Ammon's horn (tissue), 1 donor: ENCODE measurements at regions not wholly inside any gene's neighbourhood (a gene's known extent, or its start where the extent isn't known, plus 50 kb on each side); places are given as distances from the start of the nearest gene placed in this dataset.
"Not testable (repeated sequence)": the region's sequence is repeated elsewhere in the genome, so short reads cannot be mapped to it uniquely, and the experiment has no call there.

Source experiments
- DNase-seq: peaks from one replicate; pipeline ENCODE4 v3.0.0-alpha.2; 2016; ENCODE audit warnings: low spot score

DNA sequence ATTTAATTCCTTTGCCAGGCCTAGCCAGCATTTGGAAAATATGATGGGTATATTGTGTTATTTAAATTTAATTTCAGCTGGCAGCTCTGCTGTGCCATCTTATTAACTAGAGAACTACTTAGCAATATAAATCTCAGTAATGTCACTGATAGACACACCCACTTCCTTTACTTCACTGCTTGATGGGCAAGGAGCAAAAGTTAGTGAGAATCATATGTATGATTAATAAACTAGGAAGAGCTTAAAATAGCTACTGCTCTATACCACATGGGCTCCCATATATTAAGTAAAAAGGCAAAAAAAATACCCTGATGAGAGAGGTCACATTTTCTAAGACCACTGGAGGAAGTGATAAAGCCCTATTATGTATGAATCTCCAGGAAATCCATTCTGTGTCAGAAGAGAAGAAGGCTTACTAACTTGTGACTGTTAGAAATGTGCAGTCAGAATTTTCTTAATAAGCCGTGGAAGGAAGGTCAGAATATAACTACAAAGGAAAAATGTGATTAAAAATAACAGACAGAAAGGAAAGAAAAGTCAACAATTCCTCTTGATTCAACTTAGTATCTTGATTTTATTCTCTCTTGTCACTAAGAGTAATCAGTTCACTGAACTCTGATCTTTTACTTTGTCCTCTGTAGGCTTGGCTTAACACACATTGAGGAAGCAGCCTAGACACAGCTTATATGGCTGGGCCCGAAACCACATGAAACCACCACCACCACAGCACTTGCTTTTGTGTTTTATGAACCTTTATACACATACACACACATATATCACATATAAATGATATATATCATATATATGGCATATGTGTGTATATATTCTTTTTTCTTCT, 1233.9 kb upstream of the ALCAM start:
- DNase-seq, result no peak

DNA sequence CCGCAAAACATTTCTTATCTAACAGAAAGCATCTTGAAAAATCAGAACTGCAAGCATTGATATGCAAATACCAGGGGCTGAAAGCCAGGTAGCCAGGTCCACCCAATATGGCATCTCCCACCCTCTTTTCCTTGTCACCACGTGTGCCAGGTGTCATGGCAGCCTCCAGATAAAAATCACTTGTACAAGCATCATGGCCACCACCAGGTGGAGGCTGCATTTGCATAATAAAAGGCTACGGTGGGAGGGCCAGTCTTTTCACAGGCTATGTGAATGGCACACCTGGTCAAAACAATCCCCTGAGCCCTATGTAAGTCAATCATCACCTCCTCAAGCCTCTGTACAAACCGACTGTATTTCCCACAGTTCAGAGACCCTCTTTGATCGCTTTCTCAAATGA, 1233.1 kb upstream of the ALCAM start:
- no peak for DNase-seq

DNA sequence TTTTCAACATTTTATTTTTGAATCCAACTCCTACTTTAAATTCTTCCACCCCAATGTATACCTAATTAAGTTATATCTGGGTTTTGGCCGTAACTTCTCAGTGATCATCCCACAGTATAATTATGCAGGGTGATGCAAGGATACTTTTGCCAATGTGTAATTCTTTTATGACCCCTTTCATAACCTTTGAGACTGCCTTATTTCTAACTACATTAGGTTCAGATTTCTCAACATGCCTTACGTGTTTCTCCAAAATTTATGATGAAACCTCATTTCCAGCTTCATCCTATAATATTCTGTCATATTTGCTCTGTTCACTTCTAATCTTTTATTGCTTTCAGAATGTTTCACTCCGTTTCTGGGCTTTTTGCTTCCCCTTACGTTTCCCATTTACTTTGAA, 1229.6 kb upstream of the ALCAM start:
- DNase-seq, result no peak

DNA sequence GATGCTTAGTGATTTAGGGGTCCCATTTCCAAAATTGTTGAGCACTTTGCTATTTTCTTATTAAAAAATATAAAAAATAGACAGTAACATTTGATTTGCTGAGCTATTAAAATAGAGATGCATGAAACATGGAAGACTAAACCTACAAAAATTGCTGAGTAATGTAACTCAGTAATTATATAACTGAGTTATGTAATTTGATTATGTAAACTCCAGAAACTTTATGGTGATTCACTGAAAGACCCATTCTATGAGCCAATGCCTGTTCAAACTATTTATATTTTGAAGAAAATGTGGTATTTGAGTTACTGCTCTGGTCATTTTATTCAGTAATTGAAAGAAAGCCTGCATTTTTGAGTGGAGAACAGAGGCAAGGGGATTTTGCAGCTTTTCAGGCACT, 1221.5 kb upstream of the ALCAM start:
- DNase-seq, result no peak

DNA sequence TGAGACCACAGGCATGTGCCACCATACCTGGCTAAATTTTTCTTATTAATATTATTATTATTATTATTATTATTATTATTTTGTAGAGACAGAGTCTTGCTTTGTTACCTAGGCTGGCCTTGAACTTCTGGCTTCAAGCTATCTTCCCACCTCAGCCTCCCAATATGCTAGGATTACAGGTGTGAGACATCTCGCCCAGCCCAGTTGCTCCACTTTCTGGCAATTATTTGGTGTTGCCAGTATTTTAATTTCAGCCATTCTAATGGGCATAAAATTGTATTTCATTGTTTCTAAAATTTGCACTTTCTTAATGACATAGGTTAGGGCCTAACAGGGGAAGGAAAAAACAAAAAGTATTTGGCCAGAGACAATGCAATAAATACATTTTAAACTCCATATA, 1217.6 kb upstream of the ALCAM start:
- no peak for DNase-seq

DNA sequence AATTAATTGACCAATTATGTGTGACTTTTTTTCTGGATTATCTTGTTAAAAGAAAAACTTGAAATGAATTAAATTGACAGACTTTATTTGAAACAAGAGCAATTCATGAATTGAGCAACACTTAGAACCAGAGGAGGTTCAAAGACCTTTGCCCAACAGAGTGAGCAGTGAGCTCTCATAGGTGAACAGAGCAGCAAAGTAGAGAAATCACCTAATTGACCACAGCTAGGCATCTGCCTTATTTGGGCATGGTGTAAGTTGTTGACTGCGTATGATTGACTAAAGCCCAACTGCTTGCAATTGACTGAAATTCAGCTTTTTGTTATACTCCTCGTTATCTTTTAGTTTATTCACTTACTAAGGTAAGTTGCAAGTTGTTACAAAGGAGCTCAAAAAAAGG, 1216.0 kb upstream of the ALCAM start:
- no peak for DNase-seq

DNA sequence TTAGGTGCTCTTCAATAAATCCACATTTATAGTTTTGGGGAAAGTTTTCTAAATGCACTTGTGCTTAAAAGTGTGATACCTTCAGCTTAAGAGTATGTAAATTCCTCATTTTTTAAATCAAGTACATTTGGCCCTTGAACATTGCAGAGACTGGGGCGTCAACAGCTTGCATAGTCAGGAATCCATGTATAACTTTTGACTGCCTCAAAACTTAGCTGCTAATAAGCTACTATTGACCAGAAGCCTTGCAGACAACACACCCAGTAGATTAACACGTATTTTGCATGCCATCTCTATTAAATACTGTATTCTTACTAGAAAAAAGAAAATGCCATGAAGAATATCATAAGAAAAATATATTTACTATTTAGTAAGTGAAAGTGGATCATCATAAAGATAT, 1211.8 kb upstream of the ALCAM start:
- no peak for DNase-seq

DNA sequence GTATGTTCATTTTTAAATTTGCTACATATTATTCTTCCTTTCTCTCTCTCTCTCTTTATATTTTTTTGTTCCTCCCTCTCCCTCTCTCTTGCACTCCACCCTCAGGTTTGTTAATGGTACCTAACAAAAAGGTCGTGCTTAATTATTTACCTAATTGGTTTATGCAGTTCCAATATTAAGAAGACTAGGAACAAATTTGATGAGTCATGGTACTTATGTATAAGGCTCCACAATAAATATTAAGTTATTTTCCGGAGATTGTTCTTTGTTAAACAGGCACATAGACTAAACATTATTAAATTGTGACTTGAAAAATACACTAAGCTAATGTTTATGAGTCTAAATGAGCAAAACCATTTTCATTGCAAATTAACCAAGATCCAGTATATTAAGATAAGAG, 1200.8 kb upstream of the ALCAM start:
- DNase-seq, result no peak

DNA sequence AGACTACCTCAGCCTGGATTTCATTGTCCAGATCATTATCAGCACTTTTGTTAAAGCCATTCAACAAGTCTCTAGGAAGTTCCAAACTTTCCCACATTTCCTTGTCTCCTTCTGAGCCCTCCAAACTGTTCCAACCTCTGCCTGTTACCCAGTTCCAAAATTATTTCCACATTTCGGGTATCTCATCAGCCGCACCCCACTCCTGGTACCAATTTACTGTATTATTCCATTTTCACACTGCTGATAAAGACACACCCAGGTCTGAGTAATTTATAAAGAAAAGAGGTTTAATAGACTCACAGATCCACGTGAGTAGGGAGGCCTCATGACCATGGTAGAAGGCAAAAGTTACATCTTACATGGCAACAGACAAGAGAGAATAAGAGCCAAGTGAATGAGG, 1198.3 kb upstream of the ALCAM start:
- no peak for DNase-seq

DNA sequence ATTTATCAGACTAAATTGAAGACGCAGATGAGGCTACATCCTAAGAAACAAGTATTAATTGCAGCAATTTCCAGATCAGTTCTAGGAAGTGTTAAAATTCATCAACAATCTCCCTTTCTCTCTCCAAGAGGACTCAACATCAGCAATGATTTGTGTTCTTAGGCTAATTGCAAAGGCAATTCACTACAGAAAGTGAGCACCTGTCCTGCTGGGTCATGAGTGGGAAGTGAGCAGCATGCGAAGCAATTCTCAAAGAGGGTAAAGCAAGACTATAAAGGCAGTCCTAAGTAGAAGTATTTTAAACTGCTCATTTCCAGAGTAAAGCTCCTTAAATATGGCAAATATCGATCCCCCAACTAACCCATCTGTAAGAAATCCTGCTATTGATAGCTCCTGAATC, 1191.0 kb upstream of the ALCAM start:
- no peak for DNase-seq

DNA sequence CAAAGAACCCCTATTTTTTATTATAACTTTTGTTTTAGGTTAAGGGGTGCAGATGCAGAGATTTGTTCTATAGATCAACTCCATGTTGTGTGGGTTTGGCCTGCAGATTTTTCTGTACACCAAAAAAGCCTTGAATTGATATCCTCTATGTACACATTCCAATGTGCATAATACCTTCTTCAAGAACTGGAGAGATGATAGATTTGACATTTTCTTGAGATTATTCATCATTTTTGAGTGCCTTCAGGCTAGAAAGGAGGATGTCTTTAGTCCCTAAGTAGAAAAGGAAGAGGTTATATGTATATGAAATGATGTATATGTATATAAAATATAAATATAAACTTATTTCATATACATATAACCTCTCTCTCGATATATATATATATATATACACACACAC, 1190.0 kb upstream of the ALCAM start:
- DNase-seq, result no peak

DNA sequence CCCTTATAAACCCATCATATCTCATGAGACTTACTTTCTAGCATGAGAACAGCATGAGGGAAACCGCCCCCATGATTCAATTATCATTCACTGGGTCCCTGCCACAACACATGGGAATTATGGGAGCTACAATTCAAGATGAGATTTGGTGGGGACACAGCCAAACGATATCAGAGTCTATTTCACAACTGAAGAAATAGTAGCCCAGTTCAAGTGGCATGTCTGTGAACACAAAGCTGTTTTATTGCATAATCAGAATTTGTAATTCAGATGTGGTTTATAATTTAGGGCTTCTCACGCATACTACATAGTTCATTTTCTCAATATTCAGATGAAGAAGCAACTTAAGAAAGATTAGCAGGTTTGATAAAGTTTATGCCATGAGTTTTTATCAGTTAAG, 1188.0 kb upstream of the ALCAM start:
- no peak for DNase-seq

DNA sequence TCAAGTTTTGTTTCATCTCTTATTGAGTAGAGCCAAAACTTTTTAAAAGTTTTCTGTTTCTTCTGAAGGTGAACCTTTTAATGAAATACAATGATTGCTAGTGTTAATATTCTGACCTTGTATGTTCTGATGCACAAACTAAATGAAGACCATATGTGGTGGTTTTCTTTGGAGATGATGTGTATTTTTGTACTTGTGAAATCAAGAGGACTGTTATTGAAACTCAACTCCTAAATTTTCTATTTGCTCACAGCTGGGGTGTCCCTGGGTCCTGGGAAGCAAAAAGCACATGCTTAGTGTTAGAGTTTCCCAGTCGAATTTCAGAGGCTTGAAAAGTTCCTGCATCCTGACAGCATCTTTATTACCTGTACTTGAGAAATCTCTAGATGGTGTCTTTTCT, 1185.8 kb upstream of the ALCAM start:
- no peak for DNase-seq

DNA sequence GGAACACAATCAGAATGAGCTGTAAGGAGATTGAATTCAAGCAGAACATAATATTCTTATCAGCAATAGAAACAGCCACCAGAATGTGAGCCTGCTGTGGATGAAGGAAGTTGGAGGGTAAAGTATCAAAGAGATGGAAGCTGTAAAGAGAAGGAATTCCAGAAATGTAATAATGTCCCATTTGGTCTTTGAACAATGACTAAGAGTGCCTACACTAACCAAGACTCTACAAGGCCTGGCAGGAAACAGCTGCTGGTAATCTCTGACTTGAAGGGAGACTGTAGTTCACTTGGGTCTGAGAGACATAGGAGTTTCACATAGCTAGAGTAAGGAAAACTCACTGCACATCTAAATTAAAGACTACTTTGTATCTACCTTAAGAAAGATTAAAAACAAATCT, 1176.0 kb upstream of the ALCAM start:
- DNase-seq, result no peak

DNA sequence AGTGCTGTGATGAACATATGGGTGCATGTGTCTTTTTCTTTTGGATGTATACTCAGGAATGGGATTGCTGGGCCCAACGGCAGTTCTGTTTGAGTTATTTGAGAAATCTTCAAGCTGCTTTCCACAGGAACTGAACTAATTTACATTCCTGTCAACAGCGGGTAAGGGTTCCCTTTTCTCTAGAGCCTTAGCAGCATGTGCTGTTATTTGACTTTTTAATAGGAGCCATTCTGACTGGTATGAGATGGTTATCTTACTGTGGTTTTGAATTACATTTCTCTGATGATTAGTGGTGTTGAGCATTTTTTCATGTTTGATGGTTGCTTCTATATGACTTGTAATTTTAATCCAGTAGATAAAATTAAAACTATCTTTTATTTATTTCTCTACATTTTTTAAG, 1168.6 kb upstream of the ALCAM start:
- DNase-seq, result no peak

DNA sequence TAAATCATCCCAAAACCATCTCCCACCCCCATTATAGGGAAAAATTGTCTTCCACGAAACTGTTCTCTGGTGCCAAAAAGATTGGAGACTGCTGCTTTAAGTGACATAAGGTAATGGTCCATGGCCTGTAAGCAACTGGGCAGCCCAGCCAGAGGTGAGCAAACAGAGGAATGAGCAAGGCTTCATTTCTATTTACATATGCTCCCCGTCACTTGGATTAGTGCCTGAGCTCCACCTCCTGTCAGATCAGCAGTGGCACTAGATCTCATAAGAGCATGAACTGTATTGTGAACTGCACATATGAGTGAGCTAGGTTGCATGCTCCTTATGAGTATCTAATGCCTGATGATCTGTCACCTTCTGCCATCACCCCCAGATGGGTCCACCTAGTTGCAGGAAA, 1159.8 kb upstream of the ALCAM start:
- DNase-seq, result no peak

DNA sequence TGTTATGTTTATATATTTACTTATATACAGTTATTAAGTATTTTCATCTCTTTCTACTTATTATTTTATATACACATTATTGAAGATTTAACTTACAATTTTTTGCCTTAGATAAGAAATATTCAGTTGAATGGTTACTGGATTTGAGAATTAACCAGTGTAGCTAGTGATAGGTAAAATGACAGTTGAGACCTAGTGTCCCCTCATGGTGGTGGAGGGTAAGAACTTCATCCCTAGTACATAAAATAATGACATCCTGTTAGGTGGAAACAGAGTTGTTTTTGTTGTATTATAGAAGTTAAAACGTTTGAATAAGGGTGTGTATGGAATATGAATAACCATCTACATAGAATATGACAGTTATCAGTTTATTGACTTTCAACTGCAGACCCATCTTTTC, 1152.4 kb upstream of the ALCAM start:
- no peak for DNase-seq

DNA sequence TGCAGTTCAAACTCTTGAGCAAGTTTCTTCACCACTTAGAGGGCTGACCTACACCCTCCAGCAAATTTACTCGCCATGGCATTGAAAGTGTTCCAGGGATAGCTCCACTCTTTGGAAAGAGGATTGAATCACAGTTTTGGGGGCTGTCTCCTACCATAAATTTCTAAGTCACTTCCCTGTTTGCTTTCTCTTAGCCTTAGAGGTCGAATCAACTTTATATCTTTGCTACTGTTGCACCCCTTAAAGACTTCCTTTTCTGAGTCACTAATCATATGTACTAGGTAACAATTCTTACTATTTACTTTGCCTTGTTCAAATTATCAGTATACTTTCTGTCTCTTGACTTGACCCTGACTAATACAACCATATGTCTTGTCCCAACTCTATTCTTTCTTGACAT, 1151.8 kb upstream of the ALCAM start:
- DNase-seq, result no peak

DNA sequence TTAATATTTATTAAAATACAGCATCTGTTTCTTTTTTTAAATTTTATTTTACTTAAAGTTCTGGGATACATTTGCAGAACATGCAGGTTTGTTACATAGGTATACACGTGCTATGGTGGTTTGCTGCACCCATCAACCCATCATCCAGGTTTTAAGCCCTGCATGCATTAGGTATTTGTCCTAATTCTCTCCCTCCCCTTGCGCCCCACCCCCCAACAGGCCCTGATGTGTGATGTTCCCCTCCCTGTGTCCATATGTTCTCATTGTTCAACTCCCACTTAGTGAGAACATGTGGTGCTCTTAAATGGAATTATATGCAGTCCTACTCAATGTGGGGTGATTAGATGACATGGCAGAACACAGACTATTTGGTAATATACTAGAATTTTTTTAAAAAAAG, 1147.7 kb upstream of the ALCAM start:
- DNase-seq, result not testable (repeated sequence)

DNA sequence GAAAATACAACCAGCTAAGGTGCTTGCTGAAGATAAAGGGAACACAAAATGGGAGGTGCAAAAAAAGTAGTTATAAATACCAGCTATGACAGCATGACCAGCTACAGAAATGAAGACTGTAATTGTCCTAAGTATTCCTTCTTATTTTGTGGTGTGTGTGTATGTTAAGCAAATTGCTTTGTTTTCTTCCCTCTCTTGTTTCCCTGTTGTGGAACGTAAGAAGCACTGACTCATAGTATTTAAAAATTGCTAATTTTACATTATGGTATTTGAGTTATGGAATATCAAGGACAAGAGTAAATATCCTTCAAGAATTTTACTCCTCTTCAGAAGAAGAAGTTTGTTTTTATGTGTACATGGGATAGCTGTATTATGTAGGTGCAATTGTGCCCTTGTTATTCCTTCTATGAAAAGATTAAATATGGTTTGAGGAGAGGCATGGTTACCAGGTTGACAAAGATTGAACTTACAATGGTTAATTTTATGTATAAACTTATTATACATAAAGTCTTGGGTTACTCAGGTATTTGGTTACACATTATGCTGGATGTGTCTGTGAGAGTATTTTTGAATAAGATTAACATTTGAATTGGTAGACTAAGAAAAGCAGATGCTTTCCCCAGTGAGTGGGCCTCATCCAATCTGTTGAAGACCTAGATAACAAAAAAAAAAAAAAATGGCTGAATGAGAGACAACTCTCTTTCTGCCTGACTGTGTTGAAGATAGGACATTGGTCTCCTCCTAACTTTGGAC, 1132.1 kb upstream of the ALCAM start:
- peak; percentile 10 for DNase-seq

DNA sequence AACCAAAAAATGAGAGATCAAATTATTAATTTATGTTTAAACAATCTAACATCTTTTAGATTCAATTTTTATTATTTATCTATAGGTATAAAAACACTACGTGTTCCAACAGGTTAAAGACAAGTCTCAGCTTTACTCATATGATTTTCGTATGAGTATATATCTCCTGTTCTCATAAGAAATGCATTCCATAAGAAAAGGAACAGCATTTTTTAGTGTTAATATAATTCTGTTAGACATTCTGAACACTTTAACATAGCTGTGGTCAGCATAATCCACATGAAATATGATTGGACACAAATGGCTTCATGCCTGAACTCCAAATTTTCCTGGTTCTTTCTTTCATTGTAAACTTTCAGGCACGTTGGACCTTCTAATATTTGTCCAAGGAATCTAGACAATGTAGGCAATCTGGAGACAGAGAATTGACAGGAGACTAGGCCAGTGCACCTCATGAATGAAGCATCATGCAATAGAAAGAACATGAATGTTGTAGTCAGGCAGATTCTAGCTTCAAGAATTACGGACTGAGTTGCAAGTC, 1122.0 kb upstream of the ALCAM start:
- DNase-seq, result no peak

DNA sequence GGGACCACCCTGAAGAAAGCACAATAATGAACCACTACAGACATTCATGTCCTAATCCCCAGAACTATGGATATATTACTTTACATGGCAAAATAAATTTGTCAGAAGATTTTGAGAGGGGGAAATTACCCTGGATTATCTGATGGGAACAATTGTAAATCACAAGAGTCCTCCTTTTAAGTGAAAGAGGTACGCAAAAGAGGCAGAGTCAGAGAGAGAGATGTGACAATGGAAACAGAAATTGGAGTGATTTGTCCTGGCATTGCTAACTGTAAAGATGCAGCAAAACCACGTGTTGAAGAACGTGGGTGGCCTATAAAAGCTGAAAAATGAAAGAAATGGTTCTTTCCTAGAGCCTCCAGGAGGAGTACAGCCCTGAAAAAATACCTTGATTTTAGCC, 1121.4 kb upstream of the ALCAM start:
- DNase-seq, result no peak

DNA sequence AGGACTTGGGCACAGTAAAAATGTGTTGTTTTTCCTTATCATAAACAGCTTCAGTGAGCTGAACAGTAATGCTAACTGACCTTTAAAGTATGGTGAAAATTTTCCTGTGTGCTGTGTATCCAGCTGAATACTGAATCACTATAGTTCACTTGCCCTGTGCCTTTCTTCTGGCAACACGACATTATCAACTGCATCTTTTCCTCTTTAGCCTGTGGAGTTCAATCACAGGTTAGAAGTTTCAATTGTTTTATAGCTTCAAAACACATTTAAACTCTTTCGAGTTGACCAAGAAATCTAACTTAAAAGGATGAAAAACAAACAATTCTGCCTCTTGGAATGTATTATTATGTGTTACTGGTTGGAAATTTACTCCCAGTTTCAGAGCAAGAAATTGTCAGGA, 1120.7 kb upstream of the ALCAM start:
- no peak for DNase-seq
